Endothelial cell of hepatic sinusoid (primary cell): ENCODE measurements at regions not wholly inside any gene's neighbourhood (a gene's known extent, or its start where the extent isn't known, plus 50 kb on each side); places are given as distances from the start of the nearest gene placed in this dataset.

Experiments used
- in situ Hi-C: cut with HindIII; loops from 2 replicates; pipeline ENCODE4 v1.10.0; 2017; ENCODE audit warnings: low sequenced_read_pairs

GRCh38 chr14:66432334-66432733, 53.8 kb upstream of the CCDC196 start:
- in situ Hi-C loops, result no loop called here

GRCh38 chr14:66434464-66434863, 51.7 kb upstream of the CCDC196 start:
- in situ Hi-C loops, result no loop called here

- in situ Hi-C loops, result no loop called here
These were observed 50.5 kb upstream of the CCDC196 start for GRCh38 chr14:66435683-66436082.
